ENCODE measurements at regions not wholly inside any gene's neighbourhood (a gene's known extent, or its start where the extent isn't known, plus 50 kb on each side); places are given as distances from the start of the nearest gene placed in this dataset.

- DNase-seq (ENCODE audit: low read depth): no peak
- no peak for TF ChIP-seq CTCF (IDR thresholded peaks at IDR 0.05; ENCODE audit: insufficient read depth, low read depth, low read length, missing control alignments)
Measured at GRCh38 chr22:47899894-47900293, 1137.4 kb downstream of the TBC1D22A start.

GRCh38 chr22:47898946-47899345 is 1136.5 kb downstream of the TBC1D22A start:
- no peak for TF ChIP-seq CTCF (IDR thresholded peaks at IDR 0.05; ENCODE audit: insufficient read depth, low read depth, low read length, missing control alignments)
- H3K4me3 ChIP-seq (ENCODE audit: low read length): no peak overlapping the region

More at GRCh38 chr22:47899894-47900293, 1137.4 kb downstream of the TBC1D22A start:
- H3K4me3 ChIP-seq (ENCODE audit: low read length): no peak overlapping the region

GRCh38 chr22:47891609-47892008 is 1129.2 kb downstream of the TBC1D22A start:
- no peak for DNase-seq (ENCODE audit: low read depth)
- H3K4me3 ChIP-seq (ENCODE audit: low read length): no peak overlapping the region
- TF ChIP-seq CTCF (IDR thresholded peaks at IDR 0.05; ENCODE audit: insufficient read depth, low read depth, low read length, missing control alignments): no peak

More at GRCh38 chr22:47898946-47899345, 1136.5 kb downstream of the TBC1D22A start:
- DNase-seq (ENCODE audit: low read depth): no peak

- H3K4me3 ChIP-seq (ENCODE audit: low read length): no peak overlapping the region
- no peak for DNase-seq (ENCODE audit: low read depth)
- no peak for TF ChIP-seq CTCF (IDR thresholded peaks at IDR 0.05; ENCODE audit: insufficient read depth, low read depth, low read length, missing control alignments)
Measured at GRCh38 chr22:47888817-47889216, 1126.4 kb downstream of the TBC1D22A start.

- no peak for DNase-seq (ENCODE audit: low read depth)
- no peak overlapping the region for H3K4me3 ChIP-seq (ENCODE audit: low read length)
- TF ChIP-seq CTCF (IDR thresholded peaks at IDR 0.05; ENCODE audit: insufficient read depth, low read depth, low read length, missing control alignments): no peak
Measured at GRCh38 chr22:47884775-47885174, 1122.3 kb downstream of the TBC1D22A start.

- no peak for TF ChIP-seq CTCF (IDR thresholded peaks at IDR 0.05; ENCODE audit: insufficient read depth, low read depth, low read length, missing control alignments)
- no peak for DNase-seq (ENCODE audit: low read depth)
- H3K4me3 ChIP-seq (ENCODE audit: low read length): no peak overlapping the region
Measured at GRCh38 chr22:47884200-47884599, 1121.8 kb downstream of the TBC1D22A start.

GRCh38 chr22:47883757-47884156 is 1121.3 kb downstream of the TBC1D22A start:
- TF ChIP-seq CTCF (IDR thresholded peaks at IDR 0.05; ENCODE audit: insufficient read depth, low read depth, low read length, missing control alignments): no peak
- DNase-seq (ENCODE audit: low read depth): no peak
- no peak overlapping the region for H3K4me3 ChIP-seq (ENCODE audit: low read length)

Measured in epithelial cell of esophagus (primary cell).